ENCODE measurements at regions not wholly inside any gene's neighbourhood (a gene's known extent, or its start where the extent isn't known, plus 50 kb on each side); places are given as distances from the start of the nearest gene placed in this dataset.
"Not testable (repeated sequence)": the region's sequence is repeated elsewhere in the genome, so short reads cannot be mapped to it uniquely, and the experiment has no call there.

DNA sequence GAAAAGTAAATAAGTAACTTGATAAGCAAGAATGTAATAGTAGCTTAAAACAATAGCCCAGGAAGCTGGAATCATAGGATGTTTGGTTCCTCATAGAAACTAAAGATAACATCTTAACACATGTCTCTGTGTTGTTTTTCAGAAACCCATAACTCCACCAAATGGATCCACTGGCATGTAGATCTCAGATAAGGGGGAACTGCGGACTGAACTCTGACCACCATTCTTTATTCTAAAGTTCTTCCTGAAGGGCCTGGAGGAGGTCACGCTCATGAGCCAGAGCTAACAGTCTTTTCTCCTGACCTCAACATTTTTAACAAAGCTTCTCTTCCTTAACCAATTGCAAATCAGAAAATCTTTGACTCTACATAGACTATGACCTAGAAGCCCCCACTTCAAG, 101.9 kb downstream of the SOX14 start:
- no peak for DNase-seq (ENCODE audit: low spot score)
- in situ Hi-C loops (cut with MboI; ENCODE audit: low sequenced_read_pairs, unreplicated experiment) = no loop called here
- TF ChIP-seq, protein P1, sequence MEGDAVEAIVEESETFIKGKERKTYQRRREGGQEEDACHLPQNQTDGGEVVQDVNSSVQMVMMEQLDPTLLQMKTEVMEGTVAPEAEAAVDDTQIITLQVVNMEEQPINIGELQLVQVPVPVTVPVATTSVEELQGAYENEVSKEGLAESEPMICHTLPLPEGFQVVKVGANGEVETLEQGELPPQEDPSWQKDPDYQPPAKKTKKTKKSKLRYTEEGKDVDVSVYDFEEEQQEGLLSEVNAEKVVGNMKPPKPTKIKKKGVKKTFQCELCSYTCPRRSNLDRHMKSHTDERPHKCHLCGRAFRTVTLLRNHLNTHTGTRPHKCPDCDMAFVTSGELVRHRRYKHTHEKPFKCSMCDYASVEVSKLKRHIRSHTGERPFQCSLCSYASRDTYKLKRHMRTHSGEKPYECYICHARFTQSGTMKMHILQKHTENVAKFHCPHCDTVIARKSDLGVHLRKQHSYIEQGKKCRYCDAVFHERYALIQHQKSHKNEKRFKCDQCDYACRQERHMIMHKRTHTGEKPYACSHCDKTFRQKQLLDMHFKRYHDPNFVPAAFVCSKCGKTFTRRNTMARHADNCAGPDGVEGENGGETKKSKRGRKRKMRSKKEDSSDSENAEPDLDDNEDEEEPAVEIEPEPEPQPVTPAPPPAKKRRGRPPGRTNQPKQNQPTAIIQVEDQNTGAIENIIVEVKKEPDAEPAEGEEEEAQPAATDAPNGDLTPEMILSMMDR (IDR thresholded peaks at IDR 0.05; ENCODE audit: borderline replicate concordance, control extremely low read depth, extremely low read depth, insufficient read depth, missing control alignments) = no peak

DNA sequence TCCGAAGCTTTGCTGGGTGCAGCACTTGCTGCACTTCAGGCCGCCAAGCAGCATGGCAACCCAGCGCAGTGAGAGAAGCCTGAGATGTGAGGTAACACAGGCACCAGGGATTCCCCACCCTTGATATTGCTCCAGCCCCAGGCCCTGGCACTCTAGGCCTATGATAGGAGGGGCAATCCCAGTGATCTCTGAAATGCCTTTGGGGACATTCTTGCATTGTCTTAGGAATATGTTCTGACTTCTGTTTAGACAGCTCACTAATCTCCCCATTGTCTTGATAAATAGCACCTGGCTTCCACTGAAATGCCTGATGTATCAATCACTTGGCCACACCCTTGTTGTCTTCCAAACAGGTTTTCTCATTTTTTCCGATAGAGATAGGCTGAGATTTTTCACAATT, 102.8 kb downstream of the SOX14 start:
- DNase-seq (ENCODE audit: low spot score) = no peak
- in situ Hi-C loops (cut with MboI; ENCODE audit: low sequenced_read_pairs, unreplicated experiment) = no loop called here
- TF ChIP-seq, protein P1 (IDR thresholded peaks at IDR 0.05; ENCODE audit: borderline replicate concordance, control extremely low read depth, extremely low read depth, insufficient read depth, missing control alignments) = no peak

DNA sequence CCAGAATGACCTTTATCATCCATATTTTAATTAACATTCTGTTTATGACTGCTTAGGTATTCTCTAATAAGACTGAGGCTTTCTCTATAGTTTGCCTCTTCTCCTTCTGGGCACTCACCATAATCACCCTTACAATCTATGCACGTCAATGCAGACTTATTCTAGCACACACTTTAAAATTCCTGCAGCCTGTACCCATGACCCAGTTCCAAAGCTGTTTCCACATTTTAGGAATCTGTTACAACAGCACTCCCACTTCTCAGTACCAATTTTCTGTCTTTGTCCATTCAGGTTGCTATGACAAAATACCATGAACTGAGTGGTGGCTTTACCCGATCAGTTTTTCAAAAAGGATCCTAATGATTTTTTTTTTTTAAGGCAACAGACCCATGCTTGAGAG, 103.5 kb downstream of the SOX14 start:
- DNase-seq (ENCODE audit: low spot score) = no peak
- TF ChIP-seq, protein P1 (IDR thresholded peaks at IDR 0.05; ENCODE audit: borderline replicate concordance, control extremely low read depth, extremely low read depth, insufficient read depth, missing control alignments) = no peak
- in situ Hi-C loops (cut with MboI; ENCODE audit: low sequenced_read_pairs, unreplicated experiment) = no loop called here

DNA sequence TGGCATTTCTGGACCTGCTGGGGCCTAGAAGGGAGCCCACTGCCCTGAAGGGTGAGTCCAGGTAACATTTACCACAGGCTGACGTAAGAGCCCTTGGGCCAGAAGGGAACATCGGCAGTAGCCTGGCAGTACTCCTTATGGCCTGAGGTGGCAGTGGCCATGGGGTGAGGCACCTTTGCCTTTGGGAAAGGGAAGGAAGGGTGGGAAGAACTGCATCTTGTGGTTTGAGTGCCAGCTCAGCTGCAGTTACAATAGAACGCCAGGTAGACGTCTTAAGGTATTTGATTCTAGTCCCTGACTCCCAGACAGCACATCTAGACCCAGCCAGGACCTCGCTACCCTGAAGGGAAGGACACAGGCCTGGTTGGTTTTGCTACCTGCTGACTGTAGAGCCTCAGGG, 104.9 kb downstream of the SOX14 start:
- DNase-seq (ENCODE audit: low spot score) = no peak
- TF ChIP-seq, protein P1 (IDR thresholded peaks at IDR 0.05; ENCODE audit: borderline replicate concordance, control extremely low read depth, extremely low read depth, insufficient read depth, missing control alignments) = no peak
- in situ Hi-C loops (cut with MboI; ENCODE audit: low sequenced_read_pairs, unreplicated experiment) = no loop called here

DNA sequence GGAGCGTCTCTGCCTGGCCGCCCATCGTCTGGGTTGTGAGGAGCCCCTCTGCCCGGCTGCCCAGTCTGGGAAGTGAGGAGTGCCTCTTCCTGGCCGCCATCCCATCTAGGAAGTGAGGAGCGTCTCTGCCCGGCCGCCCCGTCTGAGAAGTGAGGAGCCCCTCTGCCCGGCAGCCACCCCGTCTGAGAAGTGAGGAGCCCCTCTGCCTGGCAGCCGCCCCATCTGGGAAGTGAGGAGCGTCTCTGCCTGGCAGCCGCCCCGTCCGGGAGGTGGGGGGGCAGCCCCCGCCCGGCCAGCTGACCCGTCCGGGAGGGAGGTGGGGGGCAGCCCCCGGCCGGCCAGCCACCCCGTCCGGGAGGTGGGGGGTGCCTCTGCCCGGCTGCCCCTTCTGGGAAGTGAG, 108.5 kb downstream of the SOX14 start:
- in situ Hi-C loops (cut with MboI; ENCODE audit: low sequenced_read_pairs, unreplicated experiment); DNase-seq (ENCODE audit: low spot score): not testable (repeated sequence)

DNA sequence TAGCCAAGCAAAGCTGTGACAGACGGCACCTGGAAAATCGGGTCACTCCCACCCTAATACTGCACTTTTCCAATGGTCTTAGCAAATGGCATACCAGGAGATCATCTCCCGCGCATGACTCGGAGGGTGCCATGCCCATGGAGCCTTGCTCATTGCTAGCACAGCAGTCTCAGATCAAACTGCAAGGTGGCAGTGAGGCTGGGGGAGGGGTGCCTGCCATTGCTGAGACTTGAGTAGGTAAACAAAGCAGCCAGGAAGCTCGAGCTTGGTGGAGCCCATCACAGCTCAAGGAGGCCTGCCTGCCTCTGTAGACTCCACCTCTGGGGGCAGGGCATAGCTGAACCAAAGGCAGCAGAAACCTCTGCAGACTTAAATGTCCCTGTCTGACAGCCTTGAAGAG, 113.1 kb upstream of the CLDN18 start:
- in situ Hi-C loops (cut with MboI; ENCODE audit: low sequenced_read_pairs, unreplicated experiment); DNase-seq (ENCODE audit: low spot score): not testable (repeated sequence)

DNA sequence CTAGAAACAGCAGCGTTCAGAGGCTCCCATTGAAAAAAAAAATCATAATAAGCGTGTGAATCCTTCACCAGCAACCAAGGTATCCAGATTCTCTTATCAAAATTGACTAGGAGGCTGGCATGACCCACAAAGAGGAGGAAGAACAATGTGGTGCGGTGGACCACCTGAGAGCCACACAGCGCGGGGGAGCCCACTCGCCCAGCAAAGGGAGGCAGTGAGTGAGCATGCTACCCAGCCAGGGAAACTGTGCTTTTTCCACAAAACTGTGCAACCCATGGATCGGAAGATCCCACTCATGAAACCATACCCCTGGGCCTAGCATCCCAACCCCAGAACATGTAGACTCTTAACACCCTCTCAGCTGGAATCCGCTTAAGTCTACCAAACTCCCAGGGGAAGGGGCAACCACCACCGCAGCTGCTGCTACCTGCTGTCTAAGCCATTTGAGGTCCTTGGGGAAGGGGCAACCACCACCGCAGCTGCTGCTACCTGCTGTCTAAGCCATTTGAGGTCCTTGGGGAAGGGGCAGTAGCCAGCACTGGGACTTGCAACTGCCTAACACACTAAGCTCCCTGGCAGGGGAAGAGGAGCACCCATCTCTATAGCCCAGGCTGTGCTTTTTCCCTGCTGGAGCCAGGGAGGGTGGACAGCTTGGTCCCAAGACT, 102.8 kb upstream of the CLDN18 start:
- DNase-seq (ENCODE audit: low spot score) = no peak
- in situ Hi-C loops (cut with MboI; ENCODE audit: low sequenced_read_pairs, unreplicated experiment) = no loop called here
- TF ChIP-seq, protein P1 (IDR thresholded peaks at IDR 0.05; ENCODE audit: borderline replicate concordance, control extremely low read depth, extremely low read depth, insufficient read depth, missing control alignments) = no peak

DNA sequence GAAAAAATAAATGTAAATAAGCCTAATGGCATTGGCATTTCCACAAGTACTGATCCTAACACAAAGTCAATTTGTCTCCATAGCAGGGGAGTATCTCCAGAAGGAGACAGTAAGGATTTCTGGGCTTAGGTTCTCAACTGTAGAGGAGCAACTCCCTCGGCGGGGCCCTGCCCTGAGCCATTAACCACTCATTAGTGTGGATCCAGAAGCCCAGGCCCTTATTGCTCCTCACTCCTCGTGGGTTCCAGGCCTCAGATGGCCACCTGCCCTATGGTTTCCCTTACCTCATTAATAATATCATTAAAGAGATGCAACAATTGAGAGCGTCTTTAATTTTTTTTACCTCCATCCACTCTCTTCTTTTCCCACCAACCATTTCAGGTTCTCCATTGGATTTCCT, 85.3 kb upstream of the CLDN18 start:
- DNase-seq (ENCODE audit: low spot score) = no peak
- TF ChIP-seq, protein P1 (IDR thresholded peaks at IDR 0.05; ENCODE audit: borderline replicate concordance, control extremely low read depth, extremely low read depth, insufficient read depth, missing control alignments) = no peak
- in situ Hi-C loops (cut with MboI; ENCODE audit: low sequenced_read_pairs, unreplicated experiment) = loop anchor here (25.0 kb wide), 1 partner anchor 812 kb away; no protein-coding TSS in a partner anchor

Data from GM13976 (cell line).